Erythroblast (primary cell): ENCODE measurements at regions not wholly inside any gene's neighbourhood (a gene's known extent, or its start where the extent isn't known, plus 50 kb on each side); places are given as distances from the start of the nearest gene placed in this dataset.

Experiments used
- GATA1 ChIP-seq: IDR thresholded peaks from 2 replicates; pipeline ENCODE4 v1.6.1; 2011; ENCODE audit warnings: low read depth, mild to moderate bottlenecking, control low read depth, low read length, moderate library complexity
- POLR2A ChIP-seq: IDR thresholded peaks from 2 replicates; pipeline ENCODE4 v1.6.1; 2011; ENCODE audit warnings: mild to moderate bottlenecking, low read length

- TF ChIP-seq POLR2A (no peak), GATA1 (no peak)
These were observed 509.6 kb upstream of the USP15 start for GRCh38 chr12:61750604-61751003.
